HG03196 (cell line): ENCODE measurements at regions not wholly inside any gene's neighbourhood (a gene's known extent, or its start where the extent isn't known, plus 50 kb on each side); places are given as distances from the start of the nearest gene placed in this dataset.

Experiments
- ATAC-seq: cut with Tn5 transposase; IDR thresholded peaks from one replicate; pipeline ENCODE4 v1.9.1; 2021; ENCODE audit not compliant: unreplicated experiment

DNA sequence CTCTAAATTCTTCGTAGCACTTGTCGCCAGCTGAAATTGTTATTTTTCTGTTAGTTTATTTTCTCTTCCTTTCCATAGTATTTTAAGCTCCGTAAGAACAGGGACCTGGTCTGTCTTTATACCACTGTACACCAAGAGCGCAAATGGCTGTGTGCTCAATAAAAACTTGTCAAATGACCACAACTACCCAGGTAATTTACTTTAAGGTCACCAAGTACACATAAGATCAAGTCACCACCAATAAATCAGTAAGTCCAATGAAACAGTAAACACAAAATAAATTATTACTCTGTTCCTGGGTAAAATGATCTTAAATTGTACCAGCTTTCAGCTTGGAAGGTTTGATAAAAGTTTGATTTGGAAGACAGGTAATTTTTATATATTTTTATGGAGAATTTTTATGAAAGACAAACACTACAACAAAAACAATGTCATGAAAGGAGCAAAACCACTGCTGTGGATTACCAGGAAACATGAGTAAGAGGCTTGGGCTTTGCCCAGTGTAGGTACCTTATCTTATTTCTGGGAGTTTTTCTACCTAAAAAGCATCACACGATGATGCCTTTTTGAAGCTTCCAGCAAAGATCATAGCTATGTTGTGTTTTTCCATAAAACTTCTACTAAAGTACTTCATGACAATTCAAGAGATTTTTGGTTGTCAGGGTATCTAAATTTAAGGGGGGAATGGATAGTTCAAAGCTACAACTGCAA is 406.8 kb downstream of the SHQ1 start:
- no peak for ATAC-seq

DNA sequence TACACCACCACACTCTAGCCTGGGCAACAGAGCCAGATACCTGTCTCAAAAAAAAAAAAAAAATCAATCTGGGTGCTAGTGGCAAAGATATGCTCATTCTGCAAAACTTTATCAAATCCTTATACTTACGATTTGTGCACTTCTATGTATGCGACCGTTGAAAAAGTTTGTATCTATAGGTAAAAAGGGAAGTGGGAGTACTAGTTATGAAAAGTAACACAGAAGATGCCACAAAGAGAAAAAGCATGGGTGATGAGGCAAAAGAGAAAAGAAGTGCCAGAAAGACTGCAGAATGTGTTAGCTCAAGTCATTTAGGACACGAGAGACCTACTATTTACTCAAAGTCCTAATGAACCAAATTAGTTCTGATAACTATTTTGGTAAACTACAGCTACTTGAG is 407.8 kb downstream of the SHQ1 start:
- ATAC-seq: no peak

DNA sequence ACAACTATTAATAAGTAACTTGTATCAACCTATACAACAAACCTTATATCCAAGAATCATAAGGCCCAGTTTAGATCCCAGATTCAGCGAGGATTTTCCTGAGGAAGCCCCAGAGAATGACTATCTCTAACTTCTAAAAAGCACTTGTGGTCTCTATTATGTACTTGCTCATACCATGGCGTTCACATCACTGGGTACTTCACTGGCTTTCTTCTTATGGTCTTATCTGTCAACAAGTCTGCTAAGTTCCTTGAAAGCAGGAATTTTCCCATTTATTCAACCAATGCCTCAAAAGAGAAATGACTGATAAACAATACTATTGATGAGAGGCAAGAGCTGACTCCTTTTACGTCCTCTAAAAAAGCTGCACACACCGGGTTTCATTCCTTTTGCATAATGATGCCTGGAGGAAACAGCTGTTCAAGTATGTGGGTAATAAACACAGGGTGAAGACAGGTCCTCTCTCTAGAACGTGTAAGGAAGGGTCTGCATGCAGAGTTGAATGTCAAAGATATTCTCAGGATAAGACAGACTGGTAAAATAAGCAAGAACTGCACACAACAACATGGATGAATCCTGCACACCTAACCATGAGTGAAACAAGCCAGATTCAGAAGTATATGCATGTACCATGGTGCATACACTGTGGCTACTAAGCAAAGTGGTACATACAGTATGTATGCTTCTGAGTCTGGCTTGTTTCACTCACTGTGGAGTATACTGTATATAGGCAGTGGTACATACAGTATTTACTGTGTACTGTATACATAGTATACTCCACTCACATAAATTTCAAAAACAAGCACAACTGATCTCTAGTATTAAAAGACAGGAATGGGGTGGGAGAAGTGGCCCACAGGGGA is 408.7 kb downstream of the SHQ1 start:
- peak; percentile 72 for ATAC-seq

GRCh38 chr3:72437661-72438406 is 410.4 kb downstream of the SHQ1 start:
- no peak for ATAC-seq

DNA sequence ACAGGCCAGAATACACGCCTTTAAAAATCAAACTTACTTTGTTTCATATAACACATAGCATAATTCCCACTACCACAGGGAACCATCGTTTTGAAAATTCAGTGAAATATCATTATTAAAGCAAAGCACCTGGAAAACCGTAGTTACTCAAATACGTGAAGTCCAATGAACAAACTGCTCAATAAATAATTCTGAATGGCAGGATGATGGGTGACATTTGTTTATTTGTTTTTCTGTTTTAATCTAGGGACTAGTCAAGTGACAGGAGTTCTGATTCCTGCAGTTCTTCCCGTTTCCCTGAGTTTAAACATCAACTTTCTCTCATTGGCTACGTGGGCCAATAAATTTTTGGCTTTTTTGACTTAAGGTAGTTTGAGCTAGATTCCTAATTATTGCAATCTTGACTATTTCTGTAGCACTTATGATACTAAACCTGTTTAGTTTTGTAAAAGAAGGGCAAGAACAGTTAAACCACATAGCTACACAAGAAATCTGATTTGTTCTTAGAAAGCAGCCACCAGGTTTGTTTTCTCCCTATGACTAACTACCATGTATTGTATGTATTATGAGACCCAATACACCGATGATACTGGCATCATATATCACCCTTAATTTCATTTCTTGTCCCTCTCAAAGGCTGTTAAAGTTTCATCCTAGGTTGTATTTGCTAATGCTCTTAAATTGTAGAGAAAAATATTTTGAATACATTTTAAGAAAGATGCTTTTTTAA is 411.2 kb downstream of the SHQ1 start:
- ATAC-seq: no peak

DNA sequence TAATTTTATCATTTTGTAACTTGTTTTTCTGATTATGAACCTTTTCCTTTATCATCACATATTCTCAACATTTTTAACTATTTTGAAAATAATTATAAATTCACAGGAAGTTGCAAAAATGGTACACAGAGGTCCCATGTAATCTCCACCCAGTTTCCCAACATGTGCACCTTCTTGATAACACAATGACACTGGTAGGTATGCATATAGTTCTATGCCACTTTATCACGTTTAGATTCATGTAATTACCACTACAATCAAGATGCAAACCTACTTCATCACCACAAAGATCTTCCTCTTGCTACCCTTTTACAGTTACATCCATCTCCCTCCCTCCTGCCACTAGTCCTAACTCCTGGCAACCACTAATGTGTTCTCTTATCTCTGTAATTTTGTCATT is 413.9 kb downstream of the SHQ1 start:
- no peak for ATAC-seq

GRCh38 chr3:72432246-72432645 is 416.0 kb downstream of the SHQ1 start:
- no peak for ATAC-seq

GRCh38 chr3:72429589-72430353 is 418.5 kb downstream of the SHQ1 start:
- ATAC-seq: no peak

DNA sequence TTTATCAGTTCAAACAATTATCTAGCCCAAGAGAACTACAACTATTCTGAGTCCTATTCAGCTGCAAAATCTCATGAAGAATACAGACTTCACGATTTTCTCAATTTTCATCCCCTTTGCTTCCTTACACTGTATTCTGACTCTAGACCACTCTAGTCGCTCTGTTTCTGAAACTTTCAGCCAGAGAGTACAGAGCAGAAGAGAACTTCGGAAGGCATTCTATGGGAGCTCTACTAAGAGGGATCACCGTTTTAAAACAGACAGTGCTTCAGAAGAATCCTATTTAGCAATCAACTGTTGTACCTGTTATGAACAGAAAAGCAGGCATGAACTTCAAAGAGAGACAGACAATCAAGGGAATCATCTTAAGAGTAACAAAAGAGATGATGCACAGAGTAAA is 419.4 kb downstream of the SHQ1 start:
- no peak for ATAC-seq

GRCh38 chr3:72427624-72428023 is 420.6 kb downstream of the SHQ1 start:
- ATAC-seq: peak; percentile 42

- peak; percentile 57 for ATAC-seq
These were observed 421.4 kb downstream of the SHQ1 start for GRCh38 chr3:72426618-72427397.

- no peak for ATAC-seq
These were observed 424.6 kb downstream of the SHQ1 start for GRCh38 chr3:72423643-72424042.

DNA sequence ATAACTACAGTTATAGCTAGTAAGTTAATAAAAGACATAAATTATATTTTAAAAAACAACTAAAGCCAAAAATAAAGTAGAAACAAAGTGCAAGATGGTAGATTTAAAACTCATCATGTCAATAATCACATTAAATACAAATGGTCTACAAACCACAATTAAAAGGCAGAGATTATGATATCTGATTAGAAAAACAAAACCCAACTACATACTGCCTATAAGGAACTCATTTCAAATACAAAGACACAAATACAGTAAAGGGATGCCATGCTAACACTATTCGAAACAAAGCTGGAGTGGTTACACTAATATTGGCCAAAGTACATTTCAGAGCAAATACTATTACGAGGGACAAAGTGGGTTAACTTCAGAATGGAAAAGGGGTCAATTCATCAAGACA is 426.5 kb downstream of the SHQ1 start:
- no peak for ATAC-seq

DNA sequence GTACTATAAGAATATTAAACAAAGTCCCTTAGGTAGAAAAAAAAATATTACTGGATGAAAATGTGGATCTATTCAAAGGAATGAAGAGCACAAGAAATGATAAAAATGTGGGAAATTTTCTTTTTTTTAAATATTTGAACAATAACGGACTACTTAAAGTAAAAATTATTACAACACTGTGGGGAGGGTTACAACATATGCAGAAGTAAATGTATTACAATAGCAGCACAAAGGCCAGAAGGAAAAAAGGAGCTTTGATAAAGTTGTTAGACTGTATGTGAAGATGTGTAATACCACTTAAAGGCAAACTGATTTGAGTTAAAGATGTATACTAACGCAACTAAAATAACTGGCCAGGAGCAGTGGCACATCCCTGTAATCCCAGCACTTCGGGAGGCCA is 427.1 kb downstream of the SHQ1 start:
- no peak for ATAC-seq

GRCh38 chr3:72418856-72419255 is 429.4 kb downstream of the SHQ1 start:
- ATAC-seq: no peak

DNA sequence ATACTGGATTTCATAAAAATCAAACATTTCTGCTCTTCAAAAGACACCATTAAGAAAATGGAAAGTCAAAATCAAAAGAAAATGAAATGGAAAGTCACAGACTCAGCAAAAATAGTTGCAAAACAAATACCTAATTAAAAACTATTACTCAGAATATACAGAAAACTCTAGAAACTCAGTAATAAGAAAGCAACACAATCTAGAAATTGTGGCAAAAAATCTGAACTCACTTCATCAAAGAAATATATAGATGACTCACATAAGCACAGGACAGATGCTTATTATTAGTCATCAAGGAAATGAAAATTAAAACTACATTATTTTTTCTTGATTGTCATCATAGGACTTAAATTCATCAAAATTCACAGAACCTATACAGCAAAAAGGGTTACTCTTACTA is 430.0 kb downstream of the SHQ1 start:
- no peak for ATAC-seq

DNA sequence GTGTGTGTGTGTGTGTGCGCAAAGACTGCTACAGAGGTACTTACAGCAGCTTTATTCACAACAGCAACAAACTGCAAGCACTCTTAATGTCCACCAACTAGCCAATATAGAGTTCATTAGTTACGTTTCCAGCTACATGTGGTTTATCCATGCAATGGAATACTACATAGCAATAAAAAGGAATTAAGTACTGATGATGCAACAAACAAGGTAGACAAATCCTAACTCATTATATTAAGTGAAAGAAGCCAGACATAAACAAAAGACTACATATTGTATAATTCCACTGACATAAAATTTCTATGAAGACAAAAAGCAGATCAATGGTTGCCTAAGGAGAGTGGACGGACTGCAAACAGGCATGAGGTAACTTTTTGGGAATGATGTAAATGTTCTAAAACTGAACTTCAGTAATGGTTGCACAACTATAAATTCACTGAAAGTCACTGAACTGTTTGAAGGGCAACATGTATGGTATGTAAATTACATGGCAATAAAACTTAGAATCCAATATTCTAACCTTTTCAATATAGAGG is 433.7 kb downstream of the SHQ1 start:
- ATAC-seq: no peak

- ATAC-seq: no peak
These were observed 435.0 kb downstream of the SHQ1 start for GRCh38 chr3:72413228-72413627.

- no peak for ATAC-seq
These were observed 435.8 kb downstream of the SHQ1 start for GRCh38 chr3:72412340-72412956.
